GM23338 (cell line): ENCODE measurements at regions not wholly inside any gene's neighbourhood (a gene's known extent, or its start where the extent isn't known, plus 50 kb on each side); places are given as distances from the start of the nearest gene placed in this dataset.
A peak's percentile ranks its signal among the peaks of the same experiment; 100 is the strongest.

Experiments
- ATAC-seq: fragments of 200-7000 bp; cut with Tn5 transposase; 3 replicates; pipeline ENCODE4 v1.9.1; 2020
- DNase-seq: peaks from one replicate; pipeline ENCODE4 v3.0.0-alpha.2; 2015; ENCODE audit warnings: low spot score
- H2AFZ ChIP-seq: fragments of 200-600 bp; sonication (generic); 2 replicates; pipeline ENCODE4 v1.8.0; 2016; ENCODE audit warnings: antibody characterized with exemption, mild to moderate bottlenecking, moderate library complexity
- H3F3A ChIP-seq: fragments of 200-600 bp; sonication (generic); replicated peaks from 2 replicates; pipeline ENCODE4 v1.8.0; 2017; ENCODE audit warnings: antibody characterized with exemption, mixed run types, low read depth
- H3K27ac ChIP-seq: fragments of 200-600 bp; sonication (generic); 2 replicates; pipeline ENCODE4 v1.6.1; 2016; ENCODE audit warnings: low read depth
- H3K27me3 ChIP-seq: fragments of 200-600 bp; sonication (generic); 2 replicates; pipeline ENCODE4 v1.8.0; 2016; ENCODE audit warnings: mild to moderate bottlenecking, mixed run types, moderate library complexity; ENCODE audit not compliant: insufficient read depth
- H3K36me3 ChIP-seq: fragments of 200-600 bp; sonication (generic); 2 replicates; pipeline ENCODE4 v1.8.0; 2016; ENCODE audit warnings: mild to moderate bottlenecking; ENCODE audit not compliant: insufficient read depth
- H3K4me1 ChIP-seq: fragments of 200-600 bp; sonication (generic); 2 replicates; pipeline ENCODE4 v1.8.0; 2016; ENCODE audit warnings: mild to moderate bottlenecking, moderate library complexity; ENCODE audit not compliant: insufficient read depth
- H3K4me2 ChIP-seq: fragments of 200-600 bp; sonication (generic); 2 replicates; pipeline ENCODE4 v1.7.1; 2017; ENCODE audit warnings: mixed run types
- H3K4me3 ChIP-seq: fragments of 200-600 bp; sonication (generic); 2 replicates; pipeline ENCODE4 v1.6.1; 2016; ENCODE audit warnings: mixed run types
- H3K79me2 ChIP-seq: fragments of 200-600 bp; sonication (generic); replicated peaks from 2 replicates; pipeline ENCODE4 v1.8.0; 2017; ENCODE audit warnings: mild to moderate bottlenecking; ENCODE audit not compliant: insufficient read depth
- H3K9me2 ChIP-seq: fragments of 200-600 bp; sonication (generic); 2 replicates; pipeline ENCODE4 v1.8.0; 2017; ENCODE audit not compliant: insufficient read depth
- H4K20me1 ChIP-seq: fragments of 200-600 bp; sonication (generic); replicated peaks from 2 replicates; pipeline ENCODE4 v1.8.0; 2017; ENCODE audit warnings: mild to moderate bottlenecking; ENCODE audit not compliant: insufficient read depth
- H3K27ac Mint-ChIP-seq: 2 replicates; pipeline ENCODE4 v1.8.0; 2020; ENCODE audit warnings: inconsistent platforms, mild to moderate bottlenecking, moderate library complexity, mixed read lengths
- H3K27me3 Mint-ChIP-seq: 3 replicates; pipeline ENCODE4 v1.8.0; 2022; ENCODE audit warnings: low read depth, mild to moderate bottlenecking, moderate library complexity, mixed read lengths, inconsistent platforms; ENCODE audit not compliant: insufficient read depth, poor library complexity
- H3K36me3 Mint-ChIP-seq: 3 replicates; pipeline ENCODE4 v1.8.0; 2021; ENCODE audit warnings: low read depth, mild to moderate bottlenecking, inconsistent platforms, moderate library complexity, mixed read lengths
- H3K4me1 Mint-ChIP-seq: 3 replicates; pipeline ENCODE4 v1.8.0; 2020; ENCODE audit warnings: mild to moderate bottlenecking, inconsistent platforms, mixed read lengths
- H3K4me3 Mint-ChIP-seq: 3 replicates; pipeline ENCODE4 v1.8.0; 2021; ENCODE audit warnings: moderate library complexity, mild to moderate bottlenecking, inconsistent platforms, mixed read lengths
- H3K9me3 Mint-ChIP-seq: 3 replicates; pipeline ENCODE4 v1.8.0; 2020; ENCODE audit warnings: moderate library complexity, mild to moderate bottlenecking, inconsistent platforms, mixed read lengths
- CREB1 ChIP-seq: fragments of 250-450 bp; sonication (Bioruptor Pico); IDR thresholded peaks from 2 replicates; pipeline ENCODE4 v1.5.0; 2020; ENCODE audit warnings: low read depth, mild to moderate bottlenecking, moderate library complexity
- EZH2 ChIP-seq: fragments of 200-600 bp; sonication (generic); IDR thresholded peaks from one replicate; pipeline ENCODE4 v1.8.0; 2017; ENCODE audit warnings: antibody characterized with exemption, mild to moderate bottlenecking, low read depth; ENCODE audit not compliant: unreplicated experiment
- EZH2phosphoT487 ChIP-seq: fragments of 200-600 bp; sonication (generic); IDR thresholded peaks from one replicate; pipeline ENCODE4 v1.8.1; 2018; ENCODE audit warnings: antibody characterized with exemption; ENCODE audit not compliant: unreplicated experiment
- JUNB ChIP-seq: IDR thresholded peaks from one replicate; pipeline ENCODE4 v1.6.1; 2016; ENCODE audit warnings: antibody characterized with exemption; ENCODE audit not compliant: unreplicated experiment
- NANOG ChIP-seq: IDR thresholded peaks from 2 replicates; pipeline ENCODE4 v1.6.1; 2016; ENCODE audit warnings: antibody characterized with exemption, borderline replicate concordance
- POLR2AphosphoS5 ChIP-seq: IDR thresholded peaks from 2 replicates; pipeline ENCODE4 v1.6.1; 2016; ENCODE audit warnings: antibody characterized with exemption, low read depth
- STAT1 ChIP-seq: IDR thresholded peaks from one replicate; pipeline ENCODE4 v1.6.1; 2016; ENCODE audit warnings: antibody characterized with exemption; ENCODE audit not compliant: unreplicated experiment
- ZNF114 ChIP-seq: fragments of 250-450 bp; sonication (Bioruptor Pico); IDR thresholded peaks from 2 replicates; pipeline ENCODE4 v1.5.0; 2020; ENCODE audit warnings: mild to moderate bottlenecking, moderate library complexity
- TF ChIP-seq, protein P1 (sequence below): IDR thresholded peaks from 2 replicates; pipeline ENCODE4 v1.6.1; 2016; ENCODE audit warnings: antibody characterized with exemption
- TF ChIP-seq, protein P2 (sequence below): fragments of 250-450 bp; sonication (Bioruptor Pico); IDR thresholded peaks from 2 replicates; pipeline ENCODE4 v1.5.0; 2020; ENCODE audit warnings: mild to moderate bottlenecking, moderate library complexity
- TF ChIP-seq, protein P3 (sequence below), 2 experiments: fragments of 200-600 bp in 1 of 2; sonication (generic) in 1 of 2; conservative IDR thresholded peaks; 2 replicates each; pipeline versions ENCODE4 v1.5.1 to v1.6.1; 2016 to 2017; ENCODE audit warnings: antibody characterized with exemption in 2 of 2, low read depth in 2 of 2, mild to moderate bottlenecking in 2 of 2, moderate library complexity in 1 of 2

DNA sequence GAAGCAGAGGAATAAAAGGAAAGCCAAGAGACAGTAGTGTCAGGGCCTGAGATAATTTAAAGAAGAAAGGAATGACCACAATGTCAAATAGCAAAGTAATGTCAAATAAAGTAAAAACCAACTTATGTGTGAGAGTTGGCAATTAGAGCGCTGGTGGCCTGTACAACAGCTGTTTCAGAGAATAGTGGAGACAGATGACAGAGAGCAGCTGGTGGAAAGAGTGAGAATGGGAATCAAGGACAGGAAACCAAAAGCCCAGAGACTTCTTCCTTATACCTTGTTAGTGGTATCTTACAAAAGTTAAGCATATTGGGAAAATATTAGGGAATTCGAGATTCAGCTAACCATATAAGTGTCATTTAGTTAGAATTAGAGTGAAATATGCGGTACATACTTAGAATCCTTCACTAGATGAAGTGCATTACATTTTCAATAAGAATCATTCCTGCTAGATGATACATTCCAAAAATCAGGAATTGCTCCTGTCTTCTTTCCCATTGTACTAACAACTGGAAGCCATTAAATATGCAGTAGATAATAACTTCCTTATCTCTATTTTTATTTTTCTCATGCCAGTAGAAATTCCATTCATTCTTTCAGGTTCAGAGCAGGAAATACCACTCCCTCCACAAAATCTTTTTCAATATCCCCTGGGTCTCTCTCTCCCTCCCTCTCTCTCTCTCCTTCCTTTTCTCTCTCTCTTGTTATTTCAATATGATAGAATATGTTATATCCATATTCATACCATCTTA lies 525.4 kb downstream of the CENPC start:
- no peak overlapping the region for H3K4me3 Mint-ChIP-seq
- TF ChIP-seq STAT1: no peak
- TF ChIP-seq, protein P1, sequence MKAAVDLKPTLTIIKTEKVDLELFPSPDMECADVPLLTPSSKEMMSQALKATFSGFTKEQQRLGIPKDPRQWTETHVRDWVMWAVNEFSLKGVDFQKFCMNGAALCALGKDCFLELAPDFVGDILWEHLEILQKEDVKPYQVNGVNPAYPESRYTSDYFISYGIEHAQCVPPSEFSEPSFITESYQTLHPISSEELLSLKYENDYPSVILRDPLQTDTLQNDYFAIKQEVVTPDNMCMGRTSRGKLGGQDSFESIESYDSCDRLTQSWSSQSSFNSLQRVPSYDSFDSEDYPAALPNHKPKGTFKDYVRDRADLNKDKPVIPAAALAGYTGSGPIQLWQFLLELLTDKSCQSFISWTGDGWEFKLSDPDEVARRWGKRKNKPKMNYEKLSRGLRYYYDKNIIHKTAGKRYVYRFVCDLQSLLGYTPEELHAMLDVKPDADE: no peak
- TF ChIP-seq, protein P2, sequence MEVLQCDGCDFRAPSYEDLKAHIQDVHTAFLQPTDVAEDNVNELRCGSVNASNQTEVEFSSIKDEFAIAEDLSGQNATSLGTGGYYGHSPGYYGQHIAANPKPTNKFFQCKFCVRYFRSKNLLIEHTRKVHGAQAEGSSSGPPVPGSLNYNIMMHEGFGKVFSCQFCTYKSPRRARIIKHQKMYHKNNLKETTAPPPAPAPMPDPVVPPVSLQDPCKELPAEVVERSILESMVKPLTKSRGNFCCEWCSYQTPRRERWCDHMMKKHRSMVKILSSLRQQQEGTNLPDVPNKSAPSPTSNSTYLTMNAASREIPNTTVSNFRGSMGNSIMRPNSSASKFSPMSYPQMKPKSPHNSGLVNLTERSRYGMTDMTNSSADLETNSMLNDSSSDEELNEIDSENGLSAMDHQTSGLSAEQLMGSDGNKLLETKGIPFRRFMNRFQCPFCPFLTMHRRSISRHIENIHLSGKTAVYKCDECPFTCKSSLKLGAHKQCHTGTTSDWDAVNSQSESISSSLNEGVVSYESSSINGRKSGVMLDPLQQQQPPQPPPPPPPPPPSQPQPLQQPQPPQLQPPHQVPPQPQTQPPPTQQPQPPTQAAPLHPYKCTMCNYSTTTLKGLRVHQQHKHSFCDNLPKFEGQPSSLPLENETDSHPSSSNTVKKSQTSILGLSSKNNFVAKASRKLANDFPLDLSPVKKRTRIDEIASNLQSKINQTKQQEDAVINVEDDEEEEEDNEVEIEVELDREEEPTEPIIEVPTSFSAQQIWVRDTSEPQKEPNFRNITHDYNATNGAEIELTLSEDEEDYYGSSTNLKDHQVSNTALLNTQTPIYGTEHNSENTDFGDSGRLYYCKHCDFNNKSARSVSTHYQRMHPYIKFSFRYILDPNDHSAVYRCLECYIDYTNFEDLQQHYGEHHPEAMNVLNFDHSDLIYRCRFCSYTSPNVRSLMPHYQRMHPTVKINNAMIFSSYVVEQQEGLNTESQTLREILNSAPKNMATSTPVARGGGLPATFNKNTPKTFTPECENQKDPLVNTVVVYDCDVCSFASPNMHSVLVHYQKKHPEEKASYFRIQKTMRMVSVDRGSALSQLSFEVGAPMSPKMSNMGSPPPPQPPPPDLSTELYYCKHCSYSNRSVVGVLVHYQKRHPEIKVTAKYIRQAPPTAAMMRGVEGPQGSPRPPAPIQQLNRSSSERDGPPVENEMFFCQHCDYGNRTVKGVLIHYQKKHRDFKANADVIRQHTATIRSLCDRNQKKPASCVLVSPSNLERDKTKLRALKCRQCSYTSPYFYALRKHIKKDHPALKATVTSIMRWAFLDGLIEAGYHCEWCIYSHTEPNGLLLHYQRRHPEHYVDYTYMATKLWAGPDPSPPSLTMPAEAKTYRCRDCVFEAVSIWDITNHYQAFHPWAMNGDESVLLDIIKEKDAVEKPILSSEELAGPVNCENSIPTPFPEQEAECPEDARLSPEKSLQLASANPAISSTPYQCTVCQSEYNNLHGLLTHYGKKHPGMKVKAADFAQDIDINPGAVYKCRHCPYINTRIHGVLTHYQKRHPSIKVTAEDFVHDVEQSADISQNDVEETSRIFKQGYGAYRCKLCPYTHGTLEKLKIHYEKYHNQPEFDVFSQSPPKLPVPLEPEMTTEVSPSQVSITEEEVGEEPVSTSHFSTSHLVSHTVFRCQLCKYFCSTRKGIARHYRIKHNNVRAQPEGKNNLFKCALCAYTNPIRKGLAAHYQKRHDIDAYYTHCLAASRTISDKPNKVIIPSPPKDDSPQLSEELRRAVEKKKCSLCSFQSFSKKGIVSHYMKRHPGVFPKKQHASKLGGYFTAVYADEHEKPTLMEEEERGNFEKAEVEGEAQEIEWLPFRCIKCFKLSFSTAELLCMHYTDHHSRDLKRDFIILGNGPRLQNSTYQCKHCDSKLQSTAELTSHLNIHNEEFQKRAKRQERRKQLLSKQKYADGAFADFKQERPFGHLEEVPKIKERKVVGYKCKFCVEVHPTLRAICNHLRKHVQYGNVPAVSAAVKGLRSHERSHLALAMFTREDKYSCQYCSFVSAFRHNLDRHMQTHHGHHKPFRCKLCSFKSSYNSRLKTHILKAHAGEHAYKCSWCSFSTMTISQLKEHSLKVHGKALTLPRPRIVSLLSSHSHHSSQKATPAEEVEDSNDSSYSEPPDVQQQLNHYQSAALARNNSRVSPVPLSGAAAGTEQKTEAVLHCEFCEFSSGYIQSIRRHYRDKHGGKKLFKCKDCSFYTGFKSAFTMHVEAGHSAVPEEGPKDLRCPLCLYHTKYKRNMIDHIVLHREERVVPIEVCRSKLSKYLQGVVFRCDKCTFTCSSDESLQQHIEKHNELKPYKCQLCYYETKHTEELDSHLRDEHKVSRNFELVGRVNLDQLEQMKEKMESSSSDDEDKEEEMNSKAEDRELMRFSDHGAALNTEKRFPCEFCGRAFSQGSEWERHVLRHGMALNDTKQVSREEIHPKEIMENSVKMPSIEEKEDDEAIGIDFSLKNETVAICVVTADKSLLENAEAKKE (CRISPR knock-in tag): no peak
- TF ChIP-seq EZH2: no peak
- no peak for TF ChIP-seq JUNB
- TF ChIP-seq, protein P3, sequence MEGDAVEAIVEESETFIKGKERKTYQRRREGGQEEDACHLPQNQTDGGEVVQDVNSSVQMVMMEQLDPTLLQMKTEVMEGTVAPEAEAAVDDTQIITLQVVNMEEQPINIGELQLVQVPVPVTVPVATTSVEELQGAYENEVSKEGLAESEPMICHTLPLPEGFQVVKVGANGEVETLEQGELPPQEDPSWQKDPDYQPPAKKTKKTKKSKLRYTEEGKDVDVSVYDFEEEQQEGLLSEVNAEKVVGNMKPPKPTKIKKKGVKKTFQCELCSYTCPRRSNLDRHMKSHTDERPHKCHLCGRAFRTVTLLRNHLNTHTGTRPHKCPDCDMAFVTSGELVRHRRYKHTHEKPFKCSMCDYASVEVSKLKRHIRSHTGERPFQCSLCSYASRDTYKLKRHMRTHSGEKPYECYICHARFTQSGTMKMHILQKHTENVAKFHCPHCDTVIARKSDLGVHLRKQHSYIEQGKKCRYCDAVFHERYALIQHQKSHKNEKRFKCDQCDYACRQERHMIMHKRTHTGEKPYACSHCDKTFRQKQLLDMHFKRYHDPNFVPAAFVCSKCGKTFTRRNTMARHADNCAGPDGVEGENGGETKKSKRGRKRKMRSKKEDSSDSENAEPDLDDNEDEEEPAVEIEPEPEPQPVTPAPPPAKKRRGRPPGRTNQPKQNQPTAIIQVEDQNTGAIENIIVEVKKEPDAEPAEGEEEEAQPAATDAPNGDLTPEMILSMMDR (conservative IDR thresholded peaks at IDR 0.05; ENCODE audit: low read depth in 2 of 2): no peak
- TF ChIP-seq CREB1: no peak
- TF ChIP-seq ZNF114 (CRISPR knock-in tag): no peak
- no peak for TF ChIP-seq POLR2AphosphoS5
- TF ChIP-seq EZH2phosphoT487: no peak
- no peak for TF ChIP-seq NANOG
- no peak overlapping the region for H3K4me3 ChIP-seq
- no peaks in the 10 kb centered on the region for H3K79me2 ChIP-seq
- H3K36me3 ChIP-seq: no peaks in the 10 kb centered on the region; the same call in 1 of the 2 replicates
- DNase-seq (peak; percentile 4), ATAC-seq (no peak)
- no peak overlapping the region for H2AFZ ChIP-seq
- peaks cover 24% of the 10 kb centered on the region for H3K4me1 Mint-ChIP-seq
- no peaks in the 10 kb centered on the region for H3K27me3 Mint-ChIP-seq
- H3F3A ChIP-seq: no peaks in the 10 kb centered on the region
- H3K4me2 ChIP-seq: no peak overlapping the region
- peaks cover 9% of the 10 kb centered on the region; the same call in 1 of the 2 replicates for H3K4me1 ChIP-seq
- no peaks in the 10 kb centered on the region for H4K20me1 ChIP-seq
- no peak overlapping the region for H3K27ac Mint-ChIP-seq
- no peak overlapping the region for H3K27ac ChIP-seq
- H3K36me3 Mint-ChIP-seq: no peaks in the 10 kb centered on the region; the same call in 1 of the 3 replicates
- H3K27me3 ChIP-seq: no peaks in the 10 kb centered on the region
- H3K9me3 Mint-ChIP-seq: peaks cover 4% of the 10 kb centered on the region
- peaks cover 13% of the 10 kb centered on the region for H3K9me2 ChIP-seq
